GF-D8 (cell line): ENCODE measurements at regions not wholly inside any gene's neighbourhood (a gene's known extent, or its start where the extent isn't known, plus 50 kb on each side); places are given as distances from the start of the nearest gene placed in this dataset.
"Not testable (repeated sequence)": the region's sequence is repeated elsewhere in the genome, so short reads cannot be mapped to it uniquely, and the experiment has no call there.

Experiments used
- DNase-seq: peaks from one replicate; lab custom pipeline; 2025; lab: John Stamatoyannopoulos, UW

- DNase-seq, result no peak
These were observed 287.6 kb upstream of the MSX2 start for GRCh38 chr5:174436750-174437149.

GRCh38 chr5:174444479-174445188, 279.7 kb upstream of the MSX2 start:
- no peak for DNase-seq

- DNase-seq, result no peak
These were observed 277.9 kb upstream of the MSX2 start for GRCh38 chr5:174446446-174446845.

DNA sequence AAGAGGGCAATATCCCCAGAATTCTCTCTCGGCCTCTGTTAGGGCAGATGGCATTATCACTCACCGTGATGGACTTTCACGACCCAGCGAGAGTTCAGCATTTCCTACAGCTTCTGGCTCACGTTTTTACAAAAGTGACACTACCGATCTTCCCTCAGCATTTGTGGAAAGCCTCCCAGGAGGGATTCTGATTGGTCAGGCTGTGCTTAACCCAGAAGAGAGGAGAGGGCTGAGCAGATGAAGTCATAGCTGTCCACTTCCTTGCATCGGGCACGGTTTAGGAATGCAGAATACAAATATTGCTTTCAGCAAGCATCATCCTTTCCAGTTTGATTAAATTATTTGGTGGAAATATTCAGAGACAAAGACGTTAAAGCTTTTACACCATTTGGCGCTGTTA, 277.4 kb upstream of the MSX2 start:
- DNase-seq, result no peak

GRCh38 chr5:174448041-174448440, 276.3 kb upstream of the MSX2 start:
- DNase-seq, result no peak

- no peak for DNase-seq
These were observed 275.7 kb upstream of the MSX2 start for GRCh38 chr5:174448662-174449061.

DNA sequence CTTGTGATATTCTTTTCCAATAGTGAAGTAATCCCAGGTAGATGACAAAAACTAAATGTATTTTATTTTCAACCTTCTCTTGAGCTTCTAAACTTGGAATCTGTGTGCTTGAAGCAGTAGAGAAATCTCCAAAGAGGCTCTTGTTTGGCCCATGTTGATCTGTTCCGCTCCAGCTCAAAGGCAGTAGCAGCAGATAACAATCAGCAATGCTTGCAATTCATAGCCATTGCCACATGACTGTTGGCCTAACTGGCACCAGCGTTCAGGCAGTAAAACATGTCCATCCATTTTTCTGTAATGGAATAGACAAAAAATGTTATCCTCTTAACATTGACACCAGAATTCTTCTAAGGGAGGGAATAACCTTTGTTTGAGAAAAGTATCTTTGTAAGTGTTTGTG, 270.7 kb upstream of the MSX2 start:
- no peak for DNase-seq

DNA sequence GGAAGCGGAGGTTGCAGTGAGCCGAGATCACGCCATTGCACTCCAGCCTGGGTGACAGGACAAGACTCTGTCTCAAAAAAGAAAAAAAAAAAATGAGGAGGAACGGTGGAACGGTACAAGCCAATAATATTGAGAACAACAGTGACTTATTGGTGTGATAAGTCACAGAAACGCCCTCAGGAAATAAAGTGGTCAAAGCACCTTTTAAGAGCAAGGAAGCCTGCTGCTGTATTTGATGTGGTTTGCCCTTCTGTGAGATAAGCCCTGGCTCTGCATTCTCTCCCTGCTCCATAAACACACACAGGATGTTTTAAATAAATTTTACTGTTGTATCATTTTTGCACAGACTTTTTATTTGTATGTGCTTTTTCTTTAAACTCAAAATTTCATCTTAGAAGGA, 269.9 kb upstream of the MSX2 start:
- no peak for DNase-seq

DNA sequence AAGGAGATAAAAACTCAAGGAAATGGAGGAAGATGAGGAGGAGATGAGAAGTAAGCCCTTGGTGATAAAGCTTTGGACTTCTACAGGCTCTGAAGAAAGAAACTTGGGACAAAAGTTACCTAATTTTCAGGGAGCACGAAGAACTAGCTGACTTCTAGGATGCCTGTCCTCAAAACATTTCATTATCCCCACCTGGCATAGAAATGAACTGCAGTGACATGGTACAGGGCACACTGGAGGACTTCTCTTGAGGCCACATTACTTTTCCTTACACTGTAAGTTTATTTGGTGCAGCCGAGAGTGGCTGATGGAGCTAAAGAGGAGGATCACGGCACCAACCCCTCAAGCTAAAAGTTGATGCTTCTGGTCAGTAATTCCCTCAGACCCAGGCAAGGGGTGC, 269.5 kb upstream of the MSX2 start:
- DNase-seq, result no peak

DNA sequence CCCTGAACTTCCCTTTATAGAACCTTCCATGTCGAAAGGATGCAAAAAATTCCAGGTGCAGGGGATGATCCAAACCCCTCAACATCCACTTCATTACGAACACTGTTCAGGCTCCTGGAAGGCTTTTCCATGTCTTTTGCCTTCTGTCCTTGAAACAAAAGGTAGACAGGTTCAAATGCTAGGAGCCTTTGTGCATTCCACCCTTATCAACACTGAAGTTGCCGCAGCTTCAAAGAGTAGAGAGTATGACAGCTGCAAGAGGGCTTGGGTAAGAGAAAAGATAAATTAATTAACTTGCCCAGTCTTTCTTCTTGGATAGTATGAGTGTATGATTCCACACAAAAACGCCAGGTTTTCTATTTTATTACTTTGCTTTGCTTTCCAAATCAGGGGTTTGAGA, 269.1 kb upstream of the MSX2 start:
- DNase-seq, result no peak

- DNase-seq, result no peak
These were observed 267.2 kb upstream of the MSX2 start for GRCh38 chr5:174457141-174457678.

DNA sequence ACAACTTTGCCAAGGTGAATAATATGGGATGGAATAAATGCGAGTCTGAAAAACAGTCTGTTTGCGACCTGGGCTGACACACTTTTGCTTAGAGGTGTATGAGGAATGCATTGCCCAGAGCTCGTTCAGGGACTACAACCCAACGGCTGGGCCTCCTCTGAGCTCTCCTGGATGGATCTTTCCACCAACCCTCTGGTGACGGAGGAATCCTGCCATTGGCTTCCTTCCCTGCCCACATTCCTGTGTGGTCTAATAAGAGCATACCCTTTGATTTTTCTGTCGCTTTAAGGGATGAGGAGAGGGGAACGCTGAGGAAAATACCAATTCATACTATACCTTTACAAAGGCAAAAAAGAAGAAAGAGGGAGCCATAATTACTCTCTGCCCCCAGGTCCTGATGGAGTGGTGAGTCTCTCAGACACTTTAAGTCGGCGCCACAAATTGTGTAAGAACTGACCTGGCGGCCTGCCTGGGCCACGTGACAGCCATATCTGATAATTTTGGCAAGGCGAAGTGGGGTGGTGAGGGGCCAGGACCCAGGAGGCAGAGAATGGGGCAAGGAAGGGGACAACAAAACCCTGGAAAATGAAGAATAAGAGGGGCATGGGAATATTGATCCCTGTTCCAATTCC, 265.2 kb upstream of the MSX2 start:
- no peak for DNase-seq

GRCh38 chr5:174459832-174460448, 264.4 kb upstream of the MSX2 start:
- no peak for DNase-seq

DNA sequence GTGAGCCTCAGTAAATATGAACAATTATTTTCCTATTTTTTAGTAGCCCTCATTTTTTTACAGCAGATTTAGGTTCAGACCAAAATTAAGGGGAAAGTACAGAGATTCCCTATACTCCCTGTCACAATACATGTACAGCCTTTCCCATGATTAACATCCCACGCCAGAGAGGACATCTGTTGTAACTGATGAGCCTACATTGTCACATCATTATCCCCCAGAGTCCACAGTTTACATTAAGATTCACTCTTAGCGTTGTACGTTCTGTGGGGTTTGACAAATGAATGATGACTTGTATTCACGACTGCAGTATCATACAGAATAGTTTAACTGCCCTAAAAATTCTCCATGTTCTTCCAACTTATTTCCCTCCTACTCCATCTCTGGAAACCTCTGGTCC, 262.3 kb upstream of the MSX2 start:
- DNase-seq, result no peak

GRCh38 chr5:174464504-174465165, 259.7 kb upstream of the MSX2 start:
- DNase-seq, result no peak

- DNase-seq, result not testable (repeated sequence)
These were observed 252.9 kb upstream of the MSX2 start for GRCh38 chr5:174471528-174471927.

- no peak for DNase-seq
These were observed 251.4 kb upstream of the MSX2 start for GRCh38 chr5:174472956-174473355.

GRCh38 chr5:174476001-174476400, 248.4 kb upstream of the MSX2 start:
- DNase-seq, result not testable (repeated sequence)

DNA sequence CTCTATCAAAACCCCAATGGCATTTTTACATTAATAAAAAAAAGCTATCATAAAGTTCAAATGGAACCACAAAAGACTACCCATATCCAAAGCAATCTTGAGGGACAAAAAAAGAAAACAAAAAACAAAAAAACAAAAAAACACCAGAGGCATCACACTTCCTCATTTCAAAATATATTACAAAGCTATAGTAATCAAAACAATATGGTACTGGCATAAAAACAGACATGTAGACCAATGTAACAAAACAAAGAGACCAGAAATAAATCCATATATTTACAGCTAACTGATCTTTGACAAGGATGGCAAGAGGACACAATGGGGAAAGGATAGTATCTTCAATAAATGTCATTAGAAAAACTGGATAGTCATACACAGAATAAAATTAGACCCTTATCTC, 245.1 kb upstream of the MSX2 start:
- no peak for DNase-seq

- DNase-seq, result no peak
These were observed 242.6 kb upstream of the MSX2 start for GRCh38 chr5:174481737-174482136.

DNA sequence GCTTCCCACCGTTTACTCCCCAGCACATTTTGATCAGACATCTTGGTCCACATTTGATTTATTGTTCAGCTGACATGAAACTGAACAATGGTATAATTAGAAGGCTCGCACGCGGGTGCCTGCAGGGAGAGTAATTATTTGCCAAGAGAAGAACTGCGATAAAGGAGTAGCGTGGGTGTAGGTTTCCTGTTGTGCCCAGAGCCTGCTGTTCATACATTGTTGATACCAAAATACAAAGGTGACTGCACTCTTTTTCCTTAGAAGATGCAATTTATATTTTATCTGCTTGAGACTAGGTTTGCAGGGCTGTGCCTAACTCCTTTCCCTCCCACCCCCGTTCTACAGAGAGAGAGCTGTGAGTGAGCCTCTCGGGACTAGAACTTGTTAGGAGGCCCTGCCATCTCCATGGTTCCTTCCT, 241.8 kb upstream of the MSX2 start:
- no peak for DNase-seq

DNA sequence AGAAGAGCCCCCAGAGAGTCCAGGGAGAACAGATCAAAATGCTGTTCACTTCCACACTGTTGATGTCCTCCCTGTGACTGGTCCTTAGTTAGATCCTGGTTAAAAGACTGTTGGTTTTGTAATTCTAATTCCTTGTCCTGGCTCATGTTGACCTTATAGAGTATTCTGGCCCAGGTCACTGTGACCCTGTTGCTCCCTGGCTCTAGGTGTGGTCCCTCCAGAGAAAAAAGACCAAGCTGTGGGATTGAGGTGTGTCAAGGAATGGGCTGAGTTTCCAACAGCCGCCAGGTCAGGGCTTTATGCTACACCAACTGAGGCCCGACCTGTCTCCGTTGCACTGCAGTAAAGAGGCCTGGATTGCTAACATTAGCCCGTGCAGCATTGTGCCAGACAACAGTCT, 241.0 kb upstream of the MSX2 start:
- no peak for DNase-seq

- no peak for DNase-seq
These were observed 235.2 kb upstream of the MSX2 start for GRCh38 chr5:174489215-174489614.
